Dermis microvascular lymphatic vessel endothelial cell (primary cell): ENCODE measurements at regions not wholly inside any gene's neighbourhood (a gene's known extent, or its start where the extent isn't known, plus 50 kb on each side); places are given as distances from the start of the nearest gene placed in this dataset.

Experiments used
- DNase-seq, 2 donors: peaks; one replicate each; pipeline versions ENCODE4 v3.0.0 to v3.0.0-alpha.2; 2010; ENCODE audit warnings: low read depth in 2 of 2

DNA sequence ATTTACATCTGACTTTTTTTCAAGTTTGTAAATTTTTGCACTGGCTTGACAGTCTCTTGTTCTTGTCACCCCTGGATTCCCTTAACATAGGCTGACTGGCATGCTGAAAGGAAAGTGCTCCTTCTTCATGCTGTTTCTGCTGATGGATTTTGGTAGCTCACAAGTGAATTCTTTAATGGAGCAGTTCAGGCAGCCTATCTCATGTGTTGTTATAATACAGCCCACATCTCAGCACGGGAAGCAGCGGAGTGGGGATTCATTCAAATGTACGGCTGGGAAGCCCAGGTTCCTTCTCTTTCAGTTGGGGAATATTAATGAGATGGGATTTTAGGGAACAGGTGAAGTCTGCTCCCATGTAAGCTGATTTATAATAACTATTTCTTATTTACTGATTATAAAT is 142.8 kb downstream of the CD8B2 start:
- no peak for DNase-seq

DNA sequence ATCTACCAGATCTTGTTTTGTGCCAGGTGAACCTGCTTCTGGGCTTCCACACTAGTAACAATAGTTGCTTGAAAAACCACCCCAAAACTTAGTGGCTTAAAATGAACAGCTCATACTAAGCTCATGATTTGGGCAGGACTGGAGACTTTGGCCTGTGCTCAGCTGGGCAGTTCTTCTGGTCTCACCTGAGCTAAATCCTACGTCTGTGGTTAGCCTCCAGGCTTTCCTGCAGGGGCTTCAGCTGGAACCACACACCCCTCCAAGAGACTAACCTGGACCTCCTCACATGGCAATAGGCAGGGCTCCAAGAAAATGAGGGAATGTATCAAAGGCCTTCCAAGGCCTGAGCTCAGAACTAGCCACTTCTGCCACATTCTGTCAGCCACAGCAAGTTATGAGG is 144.1 kb downstream of the CD8B2 start:
- no peak for DNase-seq

DNA sequence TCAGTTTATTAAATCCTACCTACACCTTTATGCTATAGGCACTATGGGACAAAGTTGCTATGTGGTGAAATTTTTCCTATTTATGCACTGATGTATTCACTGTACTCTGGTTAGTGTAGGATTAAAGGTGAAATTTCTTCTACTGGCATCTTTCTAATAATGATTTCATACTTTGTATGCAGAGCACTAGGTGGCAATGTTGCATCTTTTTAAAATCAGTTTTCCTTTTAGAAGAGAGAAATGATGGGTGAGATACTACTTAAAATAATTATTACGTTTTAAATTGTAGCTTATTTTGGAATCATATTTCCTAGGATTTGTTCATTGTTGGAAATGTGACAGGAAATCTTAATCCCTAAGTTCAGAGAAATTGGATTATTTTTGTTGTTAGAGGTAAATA is 150.9 kb downstream of the CD8B2 start:
- no peak for DNase-seq

DNA sequence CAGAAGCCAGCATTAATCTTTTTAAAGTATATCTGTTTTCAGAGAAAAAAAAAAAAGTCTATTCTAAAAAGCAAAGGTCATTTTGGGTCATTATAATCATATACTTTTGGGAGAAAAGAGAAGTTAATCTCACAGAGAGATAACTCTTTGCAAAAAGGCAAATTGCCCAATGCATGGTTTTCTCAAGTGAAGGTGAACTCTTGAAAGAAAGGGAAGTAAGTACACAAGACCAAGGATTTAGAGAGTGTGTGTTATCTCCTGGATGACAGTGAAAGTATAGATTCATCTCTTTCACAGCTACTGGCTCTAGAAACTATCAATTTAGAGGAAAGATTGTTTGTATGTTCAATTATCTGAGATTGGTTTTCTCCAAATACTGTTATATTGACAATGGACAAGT is 151.4 kb downstream of the CD8B2 start:
- no peak for DNase-seq

DNA sequence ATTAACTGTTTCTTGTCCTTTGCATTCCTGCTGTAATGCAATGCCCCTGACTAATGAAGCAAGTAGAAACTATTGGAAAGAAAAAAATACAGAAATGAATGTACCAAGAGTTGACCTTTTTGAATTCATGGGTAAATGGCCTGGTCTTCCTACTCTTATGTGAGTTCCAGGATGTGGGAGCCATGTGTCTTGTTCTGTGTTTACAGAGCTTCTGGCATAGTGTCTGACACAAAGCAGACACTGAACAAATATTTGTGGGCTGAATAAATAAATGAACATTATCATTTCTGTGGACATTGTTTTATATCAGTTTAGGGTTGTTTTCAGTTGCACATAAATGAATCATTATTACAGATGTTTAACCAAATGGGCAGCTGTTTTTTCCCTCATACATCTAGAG is 155.5 kb downstream of the CD8B2 start:
- DNase-seq, result no peak

DNA sequence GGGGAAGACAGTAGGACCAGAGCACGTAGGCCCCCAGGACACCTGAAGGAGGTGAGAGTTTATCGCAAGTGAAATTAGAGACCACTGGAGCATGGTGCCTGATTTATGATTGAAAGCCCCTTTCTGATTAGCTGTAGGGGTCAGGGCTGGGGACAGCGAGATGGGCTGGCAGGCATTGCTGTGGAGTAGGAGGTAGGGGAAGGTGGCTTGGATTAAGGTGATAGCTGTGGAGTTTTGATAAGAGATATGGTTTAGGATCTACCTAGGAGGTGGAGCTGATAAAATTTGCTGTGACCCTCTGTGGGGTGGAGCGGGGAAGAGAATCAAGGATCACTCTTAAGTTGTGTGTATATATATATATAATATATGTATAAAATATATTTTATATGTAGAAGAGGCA is 157.5 kb downstream of the CD8B2 start:
- no peak for DNase-seq

DNA sequence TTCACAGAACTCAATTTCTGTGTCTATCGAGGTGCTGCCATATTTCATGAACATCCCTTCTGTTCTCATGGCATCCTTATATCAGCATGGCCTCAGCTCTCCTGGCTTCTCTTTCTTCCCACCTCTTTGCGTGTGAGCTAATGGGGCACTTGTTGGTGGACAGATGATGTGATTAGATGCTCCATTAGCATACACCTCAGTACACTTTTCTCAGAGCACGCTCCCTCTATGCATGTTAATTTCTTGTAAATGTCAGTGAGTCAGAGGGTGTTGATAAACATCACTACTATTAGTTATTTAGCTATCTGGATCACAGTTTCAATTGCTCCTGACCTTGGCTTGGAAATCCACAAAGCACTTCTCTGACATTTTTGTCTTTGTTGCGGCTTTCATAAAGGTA is 159.4 kb downstream of the CD8B2 start:
- no peak for DNase-seq

- no peak for DNase-seq
These were observed 162.1 kb downstream of the CD8B2 start for GRCh38 chr2:106649306-106649705.

DNA sequence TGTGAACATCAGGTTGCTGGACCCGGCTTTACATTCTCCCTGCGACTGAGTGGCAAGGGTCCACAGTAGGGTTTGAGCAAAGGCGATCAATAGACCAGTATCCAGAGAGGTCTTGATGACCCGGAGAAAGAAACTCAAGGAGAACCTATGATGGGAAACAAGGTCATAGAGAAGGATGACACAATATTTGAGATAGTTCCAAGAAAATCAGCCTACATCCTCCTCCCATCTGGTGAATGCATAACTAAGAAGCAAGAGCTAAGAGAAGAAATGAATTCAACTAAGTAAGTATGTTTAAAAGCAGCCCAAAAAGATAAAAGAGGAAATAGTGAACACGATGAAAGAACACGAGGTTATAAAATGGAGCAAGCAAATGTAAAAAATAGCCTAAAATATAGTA is 166.3 kb downstream of the CD8B2 start:
- DNase-seq, result no peak

- no peak for DNase-seq
These were observed 171.5 kb downstream of the CD8B2 start for GRCh38 chr2:106658616-106659015.

GRCh38 chr2:106664669-106665068 is 177.5 kb downstream of the CD8B2 start:
- DNase-seq, result no peak

DNA sequence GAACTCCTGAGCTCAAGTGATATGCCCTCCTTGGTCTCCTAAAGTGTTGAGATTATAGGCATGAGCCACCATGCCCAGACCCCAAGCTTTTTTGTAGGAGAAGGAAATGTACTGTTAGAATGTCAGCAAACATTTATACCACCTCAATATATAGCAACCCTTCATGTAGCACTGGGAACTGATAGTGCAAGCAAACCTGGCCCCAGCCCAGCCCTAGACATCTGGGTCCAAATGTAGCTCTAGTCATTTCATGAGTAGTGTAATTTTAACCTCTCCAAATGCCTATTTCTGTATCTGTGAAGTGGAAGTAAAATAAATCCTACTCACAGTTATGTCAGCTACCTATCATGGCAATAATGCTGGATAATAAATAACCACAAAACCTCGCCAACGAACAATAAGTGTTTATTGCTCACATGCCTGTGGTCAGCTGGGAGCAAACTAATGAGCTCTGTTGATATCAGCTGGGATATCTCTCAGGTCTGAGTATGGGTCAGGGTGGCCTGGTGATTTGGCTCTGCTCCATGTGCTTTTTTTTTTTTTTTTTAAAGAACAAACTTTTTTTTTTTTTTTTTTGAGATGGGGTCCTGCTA is 180.4 kb downstream of the CD8B2 start:
- DNase-seq, result no peak

DNA sequence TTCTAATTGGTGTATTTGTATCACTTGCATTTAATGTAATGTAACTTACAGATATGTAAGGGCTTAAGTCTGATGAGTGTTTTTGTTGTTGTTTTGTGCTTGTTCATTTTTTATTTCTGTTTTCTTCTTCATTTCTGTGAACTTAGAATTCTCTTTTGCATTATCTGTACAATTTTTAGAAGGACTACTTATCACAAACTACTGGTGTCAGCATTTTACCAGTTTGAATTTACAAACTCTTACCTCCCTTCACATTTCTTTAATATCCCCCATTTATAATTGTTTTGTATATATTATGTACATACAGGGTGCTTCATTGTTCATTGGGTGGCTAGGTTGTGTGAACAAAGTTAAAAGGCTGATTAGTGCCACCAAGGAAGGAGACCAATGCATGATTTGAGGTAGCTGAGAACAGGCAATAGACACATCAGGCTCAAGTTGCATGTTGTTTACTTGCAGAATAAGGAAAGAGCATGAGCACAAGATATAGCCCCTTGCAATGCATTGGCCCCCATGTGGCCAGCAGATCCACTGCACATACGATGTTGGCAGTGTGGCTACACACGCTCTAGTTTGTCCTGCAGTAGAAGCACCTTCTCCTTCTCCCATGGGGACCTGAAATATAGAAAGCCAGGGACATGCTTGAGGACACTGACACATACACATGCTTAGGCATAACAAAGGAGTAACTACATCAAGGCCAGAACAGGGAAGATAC is 198.2 kb downstream of the CD8B2 start:
- DNase-seq, result no peak

- no peak for DNase-seq
These were observed 199.2 kb downstream of the ST6GAL2 start for GRCh38 chr2:106686814-106687213.

GRCh38 chr2:106694964-106695470 is 190.9 kb downstream of the ST6GAL2 start:
- DNase-seq, result no peak

DNA sequence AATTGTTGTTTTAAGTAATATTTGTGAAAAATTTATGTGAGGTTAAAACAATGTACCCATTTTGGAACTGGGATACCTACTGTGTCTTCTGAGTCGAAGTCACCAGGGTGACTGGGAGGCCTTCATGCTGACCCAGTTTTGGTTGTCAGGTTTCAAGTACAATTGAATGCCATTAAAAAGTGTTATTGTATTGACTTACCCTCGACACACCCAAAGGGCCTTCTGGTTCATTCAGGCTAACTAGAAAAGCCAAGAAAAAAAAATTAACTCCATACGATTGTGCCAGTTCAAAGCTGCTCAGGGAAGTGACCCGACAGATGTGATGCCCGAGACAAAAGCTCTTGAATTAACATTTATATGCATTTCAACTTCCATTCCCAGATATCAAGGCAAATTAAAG is 190.0 kb downstream of the ST6GAL2 start:
- no peak for DNase-seq

- DNase-seq, result no peak
These were observed 185.4 kb downstream of the ST6GAL2 start for GRCh38 chr2:106700616-106701015.

- no peak for DNase-seq
These were observed 184.6 kb downstream of the ST6GAL2 start for GRCh38 chr2:106701203-106702022.

DNA sequence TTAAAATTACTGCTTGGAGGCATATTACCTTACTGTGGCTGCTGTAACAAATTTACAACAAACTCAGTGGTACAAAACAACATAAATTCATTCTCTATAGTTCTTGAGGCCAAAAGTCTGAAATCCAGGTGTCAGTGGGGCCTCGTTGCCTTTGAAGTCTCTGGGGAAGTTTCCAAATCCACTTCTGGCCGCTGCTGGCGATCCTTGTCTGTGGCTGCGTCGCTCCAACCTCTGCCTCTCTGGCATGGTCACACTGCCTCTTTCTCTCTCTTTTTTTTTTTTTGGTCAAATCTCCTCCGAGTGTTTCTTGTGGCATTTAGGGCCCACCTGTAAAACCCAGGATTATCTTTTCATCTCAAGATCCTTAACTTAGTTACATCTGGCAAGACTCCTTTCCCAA is 182.8 kb downstream of the ST6GAL2 start:
- no peak for DNase-seq

GRCh38 chr2:106704798-106705197 is 181.2 kb downstream of the ST6GAL2 start:
- DNase-seq, result no peak

DNA sequence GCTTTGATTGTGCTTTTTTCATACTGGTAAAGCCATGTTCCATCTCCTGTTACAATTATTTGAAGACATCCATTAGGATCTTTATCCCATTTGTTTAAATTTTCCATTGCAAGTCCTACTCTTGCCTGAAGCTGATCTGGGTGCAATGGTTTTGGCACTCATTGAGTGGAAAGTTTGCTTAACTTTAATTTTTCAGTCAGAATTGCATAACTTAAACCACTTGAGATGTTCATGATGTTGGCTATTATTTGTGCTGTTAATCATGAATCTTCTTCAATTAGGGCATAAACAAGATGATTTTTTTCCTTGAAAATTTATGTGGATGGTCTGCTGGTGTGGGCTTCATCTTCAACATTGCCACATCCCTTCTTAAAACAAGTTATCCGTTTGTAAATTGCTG is 180.1 kb downstream of the ST6GAL2 start:
- no peak for DNase-seq

GRCh38 chr2:106706283-106706682 is 179.7 kb downstream of the ST6GAL2 start:
- no peak for DNase-seq

DNA sequence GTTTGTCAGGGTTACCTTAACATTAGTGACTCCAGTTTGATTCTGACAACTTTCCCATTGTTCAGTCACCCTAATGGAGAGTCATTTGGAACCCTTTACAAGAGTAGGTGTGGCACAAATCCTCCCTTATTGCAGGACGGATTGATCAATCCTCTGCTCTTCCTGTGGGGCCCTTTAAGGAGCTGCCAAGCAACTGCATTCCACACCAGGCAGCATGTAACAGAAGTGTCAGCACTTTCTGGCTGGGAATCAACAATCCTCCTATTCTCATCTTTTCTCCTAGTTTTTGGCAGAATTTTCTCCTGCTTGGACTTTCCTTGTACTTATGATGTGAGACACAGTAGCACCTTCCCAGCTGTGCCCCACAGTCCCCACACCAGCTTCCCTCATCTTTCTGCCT is 177.8 kb downstream of the ST6GAL2 start:
- DNase-seq, result no peak
